Colonic mucosa (tissue), 4 donors: ENCODE measurements at regions not wholly inside any gene's neighbourhood (a gene's known extent, or its start where the extent isn't known, plus 50 kb on each side); places are given as distances from the start of the nearest gene placed in this dataset.

Experiments used
- DNase-seq: peaks from one replicate; pipeline ENCODE4 v3.0.0-alpha.2; 2020
- H3K27ac ChIP-seq: fragments of 200-600 bp; one replicate; pipeline ENCODE4 v1.8.0; 2021
- H3K27me3 ChIP-seq: fragments of 200-600 bp; one replicate; pipeline ENCODE4 v1.8.0; 2021
- H3K36me3 ChIP-seq: fragments of 200-600 bp; one replicate; pipeline ENCODE4 v1.8.0; 2021
- H3K4me1 ChIP-seq: fragments of 200-600 bp; one replicate; pipeline ENCODE4 v1.8.0; 2021; ENCODE audit warnings: mild to moderate bottlenecking
- H3K4me3 ChIP-seq: fragments of 200-600 bp; one replicate; pipeline ENCODE4 v1.8.0; 2021
- H3K9ac ChIP-seq, 2 donors: one replicate each; pipeline ENCODE4 v1.7.0; 2013; ENCODE audit warnings: control low read depth in 2 of 2, low read depth in 2 of 2, low read length in 2 of 2
- H3K9me3 ChIP-seq: fragments of 200-600 bp; one replicate; pipeline ENCODE4 v1.8.0; 2021
- intact Hi-C: fragments of 100-400 bp; cut with DNase I; formaldehyde crosslinking; loops from one replicate; pipeline ENCODE4 v1.14.1; 2022
- TF ChIP-seq, protein P1 (sequence below): fragments of 200-600 bp; IDR thresholded peaks from one replicate; pipeline ENCODE4 v1.8.0; 2022; ENCODE audit warnings: antibody characterized with exemption, mild to moderate bottlenecking
- donor health status: healthy.
- donor health status: DM: no; HTN: no; CAD: no.
- donor health status: DM: no; HTN: no; CAD: no.

- Histone ChIP-seq H3K9ac (no peak overlapping the region), H3K4me1 (no peaks in the 10 kb centered on the region), H3K4me3 (no peak overlapping the region), H3K9me3 (no peaks in the 10 kb centered on the region), H3K36me3 (no peaks in the 10 kb centered on the region), H3K27ac (no peak overlapping the region), H3K27me3 (no peaks in the 10 kb centered on the region)
- TF ChIP-seq, protein P1, sequence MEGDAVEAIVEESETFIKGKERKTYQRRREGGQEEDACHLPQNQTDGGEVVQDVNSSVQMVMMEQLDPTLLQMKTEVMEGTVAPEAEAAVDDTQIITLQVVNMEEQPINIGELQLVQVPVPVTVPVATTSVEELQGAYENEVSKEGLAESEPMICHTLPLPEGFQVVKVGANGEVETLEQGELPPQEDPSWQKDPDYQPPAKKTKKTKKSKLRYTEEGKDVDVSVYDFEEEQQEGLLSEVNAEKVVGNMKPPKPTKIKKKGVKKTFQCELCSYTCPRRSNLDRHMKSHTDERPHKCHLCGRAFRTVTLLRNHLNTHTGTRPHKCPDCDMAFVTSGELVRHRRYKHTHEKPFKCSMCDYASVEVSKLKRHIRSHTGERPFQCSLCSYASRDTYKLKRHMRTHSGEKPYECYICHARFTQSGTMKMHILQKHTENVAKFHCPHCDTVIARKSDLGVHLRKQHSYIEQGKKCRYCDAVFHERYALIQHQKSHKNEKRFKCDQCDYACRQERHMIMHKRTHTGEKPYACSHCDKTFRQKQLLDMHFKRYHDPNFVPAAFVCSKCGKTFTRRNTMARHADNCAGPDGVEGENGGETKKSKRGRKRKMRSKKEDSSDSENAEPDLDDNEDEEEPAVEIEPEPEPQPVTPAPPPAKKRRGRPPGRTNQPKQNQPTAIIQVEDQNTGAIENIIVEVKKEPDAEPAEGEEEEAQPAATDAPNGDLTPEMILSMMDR, result peak; percentile 27
- intact Hi-C loops, result loop anchor here (10.0 kb wide), 1 partner anchor 127 kb away; no protein-coding TSS in a partner anchor
- peak; percentile 30 for DNase-seq
These were observed 137.7 kb downstream of the PRELID2 start for GRCh38 chr5:145697251-145697990.

DNA sequence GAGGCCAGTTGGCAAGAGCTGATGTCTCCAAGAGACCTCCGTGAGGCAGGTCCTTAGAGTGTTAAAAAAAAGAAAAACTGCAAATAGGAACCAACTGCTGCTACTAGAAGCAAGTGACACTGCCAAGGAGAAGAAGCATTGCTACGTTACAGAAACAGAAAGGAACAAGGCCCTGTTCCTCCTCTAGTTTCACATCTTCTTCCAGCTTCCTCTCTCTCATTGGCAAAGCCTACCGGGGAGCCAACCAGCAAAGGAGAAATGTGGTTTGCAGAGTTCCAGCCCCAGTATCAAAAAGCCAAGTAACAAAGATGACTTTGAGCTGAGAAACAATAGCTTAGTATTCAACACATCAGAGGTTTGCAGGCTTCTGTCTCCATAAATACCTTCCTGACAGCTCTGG lies 145.9 kb downstream of the PRELID2 start:
- Histone ChIP-seq H3K27ac (no peak overlapping the region), H3K9ac (no peak overlapping the region), H3K4me3 (no peak overlapping the region), H3K36me3 (no peaks in the 10 kb centered on the region), H3K9me3 (no peaks in the 10 kb centered on the region), H3K27me3 (no peaks in the 10 kb centered on the region), H3K4me1 (no peaks in the 10 kb centered on the region)
- intact Hi-C loops, result no loop called here
- TF ChIP-seq, protein P1, result no peak
- no peak for DNase-seq

DNA sequence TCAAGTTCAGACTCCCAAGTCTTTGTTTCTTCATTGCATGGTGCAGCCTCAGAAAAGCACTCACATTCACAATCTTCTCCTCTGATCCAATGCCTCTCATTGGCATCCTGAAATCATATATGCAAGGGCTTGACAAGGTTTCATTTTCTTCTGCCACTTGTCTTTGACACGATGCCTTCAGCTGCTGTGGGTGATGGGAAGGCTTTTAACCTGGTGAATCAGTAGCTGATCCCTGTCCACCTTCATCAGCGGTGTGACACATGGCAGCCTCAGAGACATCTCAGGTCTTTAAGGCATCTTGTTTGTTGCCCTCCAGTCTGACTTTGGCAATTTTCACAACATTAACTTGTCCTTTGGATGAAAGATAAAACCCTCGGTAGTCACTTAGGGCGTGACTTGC lies 147.2 kb downstream of the PRELID2 start:
- Histone ChIP-seq H3K9ac (no peak overlapping the region), H3K36me3 (no peaks in the 10 kb centered on the region), H3K27ac (no peak overlapping the region), H3K27me3 (no peaks in the 10 kb centered on the region), H3K4me3 (no peak overlapping the region), H3K9me3 (no peaks in the 10 kb centered on the region), H3K4me1 (no peaks in the 10 kb centered on the region)
- intact Hi-C loops, result no loop called here
- TF ChIP-seq, protein P1, result no peak
- DNase-seq, result no peak

DNA sequence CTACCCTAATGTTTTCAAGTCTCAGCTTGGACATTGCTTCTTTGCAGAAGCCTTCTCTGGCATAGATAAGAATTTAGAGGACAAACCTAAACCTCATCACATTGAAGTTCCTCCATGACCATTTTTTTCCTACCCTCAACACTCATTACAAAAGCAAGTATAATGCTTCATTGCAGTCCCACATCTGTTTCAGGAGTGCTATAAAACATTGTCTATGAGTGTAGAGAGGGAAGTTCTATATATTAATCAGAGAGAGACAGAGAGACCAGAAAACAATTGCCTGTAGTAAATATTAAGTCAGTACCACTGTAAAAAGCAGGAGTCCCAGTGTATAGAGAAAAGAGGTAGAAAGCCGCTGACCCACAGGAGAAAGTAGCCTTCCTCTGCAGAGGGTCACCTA lies 149.7 kb downstream of the PRELID2 start:
- Histone ChIP-seq H3K36me3 (no peaks in the 10 kb centered on the region), H3K27ac (no peak overlapping the region), H3K9ac (no peak overlapping the region), H3K4me1 (no peaks in the 10 kb centered on the region), H3K27me3 (no peaks in the 10 kb centered on the region), H3K4me3 (no peak overlapping the region), H3K9me3 (no peaks in the 10 kb centered on the region)
- TF ChIP-seq, protein P1, result no peak
- intact Hi-C loops, result no loop called here
- no peak for DNase-seq

- Histone ChIP-seq H3K36me3 (no peaks in the 10 kb centered on the region), H3K27me3 (no peaks in the 10 kb centered on the region), H3K27ac (no peak overlapping the region), H3K4me1 (no peaks in the 10 kb centered on the region), H3K4me3 (no peak overlapping the region), H3K9ac (no peak overlapping the region), H3K9me3 (no peaks in the 10 kb centered on the region)
- intact Hi-C loops, result loop anchor here (5.0 kb wide), 1 partner anchor 204 kb away; no protein-coding TSS in a partner anchor
- DNase-seq, result no peak
- TF ChIP-seq, protein P1, result no peak
These were observed 151.7 kb downstream of the PRELID2 start for GRCh38 chr5:145683431-145683830.
